GM19463 (cell line): ENCODE measurements at regions not wholly inside any gene's neighbourhood (a gene's known extent, or its start where the extent isn't known, plus 50 kb on each side); places are given as distances from the start of the nearest gene placed in this dataset.
"Not testable (repeated sequence)": the region's sequence is repeated elsewhere in the genome, so short reads cannot be mapped to it uniquely, and the experiment has no call there.

Experiments used
- ATAC-seq: cut with Tn5 transposase; IDR thresholded peaks from one replicate; pipeline ENCODE4 v1.9.1; 2021; ENCODE audit warnings: mild to moderate bottlenecking, moderate library complexity; ENCODE audit not compliant: unreplicated experiment

- ATAC-seq: no peak
These were observed 251.2 kb upstream of the RHOBTB1 start for GRCh38 chr10:61195211-61195610.

GRCh38 chr10:61192589-61192988, 248.6 kb upstream of the RHOBTB1 start:
- ATAC-seq: not testable (repeated sequence)

GRCh38 chr10:61192042-61192441, 248.1 kb upstream of the RHOBTB1 start:
- no peak for ATAC-seq

- ATAC-seq: no peak
These were observed 245.9 kb upstream of the RHOBTB1 start for GRCh38 chr10:61189912-61190311.

- ATAC-seq: no peak
These were observed 244.7 kb upstream of the RHOBTB1 start for GRCh38 chr10:61188691-61189090.

- no peak for ATAC-seq
These were observed 244.1 kb upstream of the RHOBTB1 start for GRCh38 chr10:61188101-61188500.

- no peak for ATAC-seq
These were observed 243.6 kb upstream of the RHOBTB1 start for GRCh38 chr10:61187601-61188000.

- ATAC-seq: no peak
These were observed 242.4 kb upstream of the RHOBTB1 start for GRCh38 chr10:61186408-61186807.

GRCh38 chr10:61184429-61184828, 240.4 kb upstream of the RHOBTB1 start:
- ATAC-seq: no peak

GRCh38 chr10:61183967-61184366, 240.0 kb upstream of the RHOBTB1 start:
- ATAC-seq: no peak

GRCh38 chr10:61181832-61182231, 237.8 kb upstream of the RHOBTB1 start:
- ATAC-seq: no peak

GRCh38 chr10:61179771-61180170, 235.8 kb upstream of the RHOBTB1 start:
- ATAC-seq: no peak

- no peak for ATAC-seq
These were observed 232.4 kb upstream of the RHOBTB1 start for GRCh38 chr10:61176424-61176823.

- ATAC-seq: no peak
These were observed 231.3 kb upstream of the RHOBTB1 start for GRCh38 chr10:61175316-61175715.

- ATAC-seq: no peak
These were observed 229.5 kb upstream of the RHOBTB1 start for GRCh38 chr10:61173450-61173849.

GRCh38 chr10:61172182-61172926, 228.4 kb upstream of the RHOBTB1 start:
- ATAC-seq: no peak

GRCh38 chr10:61170594-61170993, 226.6 kb upstream of the RHOBTB1 start:
- ATAC-seq: no peak

- no peak for ATAC-seq
These were observed 225.3 kb upstream of the RHOBTB1 start for GRCh38 chr10:61169294-61169693.

- no peak for ATAC-seq
These were observed 222.5 kb upstream of the RHOBTB1 start for GRCh38 chr10:61166489-61166888.

GRCh38 chr10:61166065-61166464, 222.1 kb upstream of the RHOBTB1 start:
- ATAC-seq: no peak

GRCh38 chr10:61164458-61165160, 220.6 kb upstream of the RHOBTB1 start:
- ATAC-seq: no peak

GRCh38 chr10:61163403-61163802, 219.4 kb upstream of the RHOBTB1 start:
- ATAC-seq: no peak
